PC-9 (cell line): ENCODE measurements at regions not wholly inside any gene's neighbourhood (a gene's known extent, or its start where the extent isn't known, plus 50 kb on each side); places are given as distances from the start of the nearest gene placed in this dataset.
A peak's percentile ranks its signal among the peaks of the same experiment; 100 is the strongest.

Experiments
- BruUV-seq: library from RNA; stranded (reverse); fragments of 400-500 nt; replicated peaks from 2 replicates; lab custom pipeline; 2021; lab: Mats Ljungman, UMichigan
- CTCF ChIA-PET: fragments of 300-600 bp; sonication (Branson Sonifier 250); formaldehyde crosslinking; loops from one replicate; lab custom pipeline; 2022; ENCODE audit warnings: antibody characterized with exemption; lab: Charles Lee
- POLR2A ChIA-PET: fragments of 300-600 bp; sonication (Branson Sonifier 250); formaldehyde crosslinking; loops from one replicate; lab custom pipeline; 2022; ENCODE audit warnings: antibody characterized with exemption; ENCODE audit not compliant: unreplicated experiment; lab: Charles Lee
- DNase-seq, 2 experiments: peaks; one replicate each; pipeline versions ENCODE4 v3.0.0 to v3.0.0-alpha.2; 2015 to 2022; ENCODE audit warnings: mixed read lengths in 1 of 2
- H2AFZ ChIP-seq: fragments of 200-600 bp; sonication (generic); 2 replicates; pipeline ENCODE4 v1.8.1; 2017; ENCODE audit warnings: antibody characterized with exemption
- H3F3A ChIP-seq: fragments of 200-600 bp; sonication (generic); 2 replicates; pipeline ENCODE4 v1.8.1; 2017; ENCODE audit warnings: antibody characterized with exemption, mild to moderate bottlenecking, low read depth; ENCODE audit not compliant: insufficient read depth
- H3K27ac ChIP-seq: fragments of 200-600 bp; sonication (generic); 2 replicates; pipeline ENCODE4 v1.6.1; 2016; ENCODE audit warnings: mixed run types
- H3K27me3 ChIP-seq: fragments of 200-600 bp; sonication (generic); 2 replicates; pipeline ENCODE4 v1.6.1; 2016; ENCODE audit warnings: low read depth, mixed run types; ENCODE audit not compliant: insufficient read depth
- H3K36me3 ChIP-seq: fragments of 200-600 bp; sonication (generic); 2 replicates; pipeline ENCODE4 v1.6.1; 2016; ENCODE audit warnings: low read depth, mixed run types
- H3K4me1 ChIP-seq: fragments of 200-600 bp; sonication (generic); replicated peaks from 2 replicates; pipeline ENCODE4 v1.6.1; 2016; ENCODE audit warnings: mixed run types; ENCODE audit not compliant: insufficient read depth
- H3K4me2 ChIP-seq: fragments of 200-600 bp; sonication (generic); 2 replicates; pipeline ENCODE4 v1.6.1; 2017; ENCODE audit warnings: mixed run types
- H3K4me3 ChIP-seq: fragments of 200-600 bp; sonication (generic); 2 replicates; pipeline ENCODE4 v1.6.1; 2016; ENCODE audit warnings: mixed run types
- H3K79me2 ChIP-seq: fragments of 200-600 bp; sonication (generic); 2 replicates; pipeline ENCODE4 v1.6.1; 2017; ENCODE audit warnings: low read depth, mixed run types
- H3K9me2 ChIP-seq: fragments of 200-600 bp; sonication (generic); 2 replicates; pipeline ENCODE4 v1.8.1; 2017; ENCODE audit warnings: mild to moderate bottlenecking; ENCODE audit not compliant: insufficient read depth
- H3K9me3 ChIP-seq: fragments of 200-600 bp; sonication (generic); 2 replicates; pipeline ENCODE4 v1.8.1; 2016; ENCODE audit warnings: low read depth; ENCODE audit not compliant: insufficient read depth
- H4K20me1 ChIP-seq: fragments of 200-600 bp; sonication (generic); 2 replicates; pipeline ENCODE4 v1.8.1; 2017; ENCODE audit not compliant: insufficient read depth
- CTCF ChIP-seq: fragments of 200-600 bp; sonication (generic); conservative IDR thresholded peaks from 2 replicates; pipeline ENCODE4 v1.6.1; 2017; ENCODE audit warnings: mixed run types, antibody characterized with exemption, mild to moderate bottlenecking, moderate library complexity
- EZH2 ChIP-seq: fragments of 200-600 bp; sonication (generic); IDR thresholded peaks from 2 replicates; pipeline ENCODE4 v1.8.0; 2017; ENCODE audit warnings: antibody characterized with exemption, low read depth
- intact Hi-C: fragments of 100-400 bp; cut with micrococcal nuclease; formaldehyde crosslinking; loops from one replicate; pipeline ENCODE4 v1.10.0; 2022; ENCODE audit not compliant: unreplicated experiment

- Histone ChIP-seq H3K9me3 (no peaks in the 10 kb centered on the region), H3K36me3 (no peaks in the 10 kb centered on the region), H3K9me2 (no peaks in the 10 kb centered on the region), H3K4me3 (no peak overlapping the region), H3F3A (no peaks in the 10 kb centered on the region), H3K4me2 (no peak overlapping the region), H4K20me1 (no peaks in the 10 kb centered on the region), H3K27ac (no peak overlapping the region), H3K79me2 (no peaks in the 10 kb centered on the region), H3K4me1 (peaks cover 7% of the 10 kb centered on the region; the same call in 1 of the 2 replicates), H2AFZ (no peak overlapping the region), H3K27me3 (no peaks in the 10 kb centered on the region)
- POLR2A ChIA-PET: interaction anchor here (0.7 kb wide), 1 partner anchor 10 kb away, joined by 6 read pairs; no protein-coding TSS in a partner anchor
- CTCF ChIA-PET: no interaction called here
- BruUV-seq: no TSS peak
- intact Hi-C loops: no loop called here
- DNase-seq: peak in 1 of 2 experiments; percentile 63
- TF ChIP-seq EZH2: no peak
- no peak for TF ChIP-seq CTCF
These were observed 541.1 kb downstream of the NR2F1-AS1 start for GRCh38 chr5:93039888-93040287.

GRCh38 chr5:93034621-93035590, 546.1 kb downstream of the NR2F1-AS1 start:
- Histone ChIP-seq H3F3A (no peaks in the 10 kb centered on the region), H2AFZ (peak overlapping the region; percentile 45; the same call in 1 of the 2 replicates), H3K4me1 (peaks cover 4% of the 10 kb centered on the region; the same call in 1 of the 2 replicates), H3K4me3 (no peak overlapping the region), H4K20me1 (no peaks in the 10 kb centered on the region), H3K27ac (no peak overlapping the region), H3K9me3 (no peaks in the 10 kb centered on the region), H3K4me2 (no peak overlapping the region), H3K79me2 (no peaks in the 10 kb centered on the region), H3K9me2 (no peaks in the 10 kb centered on the region), H3K36me3 (no peaks in the 10 kb centered on the region), H3K27me3 (no peaks in the 10 kb centered on the region)
- no peak for TF ChIP-seq EZH2
- TF ChIP-seq CTCF: no peak
- CTCF ChIA-PET: no interaction called here
- BruUV-seq: no TSS peak
- DNase-seq: no peak
- intact Hi-C loops: no loop called here
- POLR2A ChIA-PET: no interaction called here

GRCh38 chr5:93022796-93023447, 558.1 kb downstream of the NR2F1-AS1 start:
- no peak overlapping the region for H3K4me2 ChIP-seq
- intact Hi-C loops: no loop called here
- no peaks in the 10 kb centered on the region for H3K4me1 ChIP-seq
- H3K27me3 ChIP-seq: no peaks in the 10 kb centered on the region
- ChIA-PET CTCF (no interaction called here), POLR2A (no interaction called here)
- H2AFZ ChIP-seq: no peak overlapping the region
- BruUV-seq: no TSS peak
- H3K36me3 ChIP-seq: no peaks in the 10 kb centered on the region
- no peaks in the 10 kb centered on the region for H3F3A ChIP-seq
- no peak overlapping the region for H3K27ac ChIP-seq
- DNase-seq: no peak
- H3K9me2 ChIP-seq: no peaks in the 10 kb centered on the region
- H4K20me1 ChIP-seq: no peaks in the 10 kb centered on the region
- TF ChIP-seq EZH2 (no peak), CTCF (no peak)
- H3K9me3 ChIP-seq: no peaks in the 10 kb centered on the region
- H3K79me2 ChIP-seq: no peaks in the 10 kb centered on the region
- no peak overlapping the region for H3K4me3 ChIP-seq
